Skeletal muscle cell (primary cell): ENCODE measurements at regions not wholly inside any gene's neighbourhood (a gene's known extent, or its start where the extent isn't known, plus 50 kb on each side); places are given as distances from the start of the nearest gene placed in this dataset.

Experiments
- DNase-seq: peaks from one replicate; pipeline ENCODE4 v3.0.0-alpha.2; 2010; ENCODE audit warnings: low read depth
- H3K4me3 ChIP-seq: 2 replicates; pipeline ENCODE4 v1.5.1; 2011; ENCODE audit warnings: low read depth, mild to moderate bottlenecking, control low read depth, low read length, moderate library complexity

DNA sequence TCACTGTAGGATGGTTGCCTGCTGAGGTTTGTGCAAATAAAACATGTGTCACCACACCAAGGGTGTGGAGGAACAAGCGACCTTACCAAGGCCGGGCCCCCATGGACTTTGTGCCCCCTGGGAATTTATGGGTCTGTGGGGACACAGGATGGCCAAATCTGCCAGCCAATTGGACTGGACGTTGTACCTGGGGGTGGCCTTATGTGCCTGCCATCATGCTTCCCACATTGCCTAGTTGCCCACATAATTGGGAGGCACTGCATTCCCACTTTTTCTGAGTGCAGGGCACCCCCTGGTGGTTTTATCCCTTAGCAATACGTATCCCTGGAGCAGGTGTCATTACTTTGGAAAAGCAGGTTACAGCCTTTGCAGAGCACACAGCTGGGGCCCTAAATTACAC is 92.6 kb upstream of the TMPO start:
- DNase-seq = no peak

DNA sequence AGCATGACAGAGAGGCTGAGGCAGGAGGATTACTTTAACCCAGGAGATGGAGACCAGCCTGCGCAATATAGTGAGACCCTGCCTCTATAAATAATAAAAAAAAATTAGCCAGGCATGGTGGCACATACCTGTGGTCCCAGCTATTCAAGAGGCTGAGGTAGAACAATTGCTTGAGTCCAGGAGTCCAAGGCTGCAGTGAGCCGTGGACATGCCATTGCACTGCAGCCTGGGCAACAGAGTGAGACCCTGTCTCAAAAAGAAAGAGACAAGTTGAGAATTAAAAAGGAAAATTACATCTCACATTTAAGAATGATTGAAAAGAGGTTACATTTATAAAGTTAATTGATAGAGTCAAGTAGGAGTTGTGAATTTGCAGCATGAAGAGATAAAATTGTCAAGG is 91.4 kb upstream of the TMPO start:
- DNase-seq = no peak
- no peak overlapping the region for H3K4me3 ChIP-seq

More for the DNA sequence above, 92.6 kb upstream of the TMPO start:
- H3K4me3 ChIP-seq = no peak overlapping the region

DNA sequence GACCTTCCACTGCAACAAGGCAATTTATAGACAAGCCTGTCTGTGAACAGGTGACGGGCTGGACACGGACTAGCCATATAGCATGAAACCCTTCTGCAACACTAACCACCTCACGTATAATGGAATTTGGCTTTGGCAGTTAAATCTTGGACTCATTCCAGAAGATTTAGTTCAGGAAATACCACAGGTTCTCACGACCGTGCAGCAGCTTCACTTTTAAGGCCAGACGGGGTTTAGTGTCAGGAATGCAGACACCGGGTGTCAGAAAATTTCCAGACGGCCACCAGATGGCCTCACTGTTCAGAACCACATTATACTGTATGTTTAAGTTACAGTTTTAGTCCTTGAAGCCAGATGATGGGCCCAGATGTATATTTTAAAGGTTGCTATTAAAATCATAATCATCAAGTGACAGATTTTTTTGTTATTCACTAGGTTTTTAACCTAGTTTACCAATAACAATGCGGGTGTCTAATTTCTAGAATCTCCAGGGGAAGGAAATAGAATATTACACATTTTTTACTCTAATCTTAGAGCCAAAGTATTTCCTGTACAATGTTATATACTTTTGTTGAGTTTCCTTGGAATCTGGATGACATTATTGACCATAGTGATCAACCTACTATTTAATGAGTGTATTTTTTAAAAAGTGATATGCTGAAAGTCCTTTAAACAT is 90.5 kb upstream of the TMPO start:
- peak; percentile 56 for DNase-seq

DNA sequence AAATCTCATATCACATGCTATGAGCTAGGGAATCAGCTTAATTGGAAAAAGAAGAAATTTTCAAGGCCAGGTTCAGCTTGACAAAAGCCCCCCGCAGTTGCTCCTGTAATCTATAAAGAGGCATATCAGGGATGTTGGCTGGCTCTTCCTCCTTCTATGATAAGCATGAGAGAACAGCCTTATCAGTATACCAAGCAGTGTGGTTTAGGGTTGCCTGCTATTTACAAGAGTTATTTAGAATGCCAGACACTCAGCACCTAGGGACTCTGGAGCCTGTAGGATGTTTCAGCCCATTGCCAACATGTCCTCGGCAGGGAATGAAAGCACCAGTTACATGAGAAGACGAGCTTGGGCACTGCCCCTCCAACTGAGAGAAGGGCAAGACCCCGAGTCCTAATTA is 89.5 kb upstream of the TMPO start:
- DNase-seq = no peak
- H3K4me3 ChIP-seq = no peak overlapping the region

More for the DNA sequence above, 90.5 kb upstream of the TMPO start:
- no peak overlapping the region for H3K4me3 ChIP-seq

DNA sequence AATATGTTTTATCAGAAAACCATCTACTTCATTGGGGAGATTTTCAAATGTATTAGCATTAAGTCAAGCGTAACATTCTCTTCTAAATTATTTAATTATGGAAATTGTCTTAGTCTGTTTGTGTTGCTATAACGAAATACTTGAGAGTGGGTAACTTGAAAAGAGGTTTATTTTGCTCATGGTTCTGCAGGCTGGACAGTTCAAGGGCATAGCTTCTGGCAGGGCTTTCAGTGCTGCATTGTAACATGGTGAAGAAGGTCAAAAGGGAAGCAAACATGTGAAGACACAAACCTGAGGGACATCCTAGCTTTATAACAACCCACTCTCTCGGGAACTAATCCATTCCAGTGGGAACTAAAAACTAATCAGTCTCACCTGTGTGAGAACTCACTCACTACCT is 84.3 kb upstream of the TMPO start:
- H3K4me3 ChIP-seq = no peak overlapping the region
- DNase-seq = no peak

DNA sequence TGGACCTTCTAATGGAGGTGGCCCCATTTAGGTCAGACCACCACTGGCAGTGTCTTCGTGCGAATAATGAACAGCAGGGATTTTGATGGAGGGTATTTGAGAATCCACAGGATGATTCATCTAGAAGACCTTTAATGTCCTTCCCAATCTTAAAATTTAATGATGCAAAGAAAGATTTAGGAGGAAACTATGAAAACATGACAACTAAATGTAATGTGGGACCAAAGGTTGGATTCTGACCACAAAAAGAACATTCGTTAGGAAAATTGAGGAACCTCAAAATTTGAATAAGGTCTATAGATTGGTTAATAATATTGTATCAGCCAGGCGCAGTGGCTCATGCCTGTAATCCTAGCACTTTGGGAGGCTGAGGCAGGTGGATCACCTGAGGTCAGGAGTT is 78.2 kb upstream of the TMPO start:
- no peak for DNase-seq
- no peak overlapping the region for H3K4me3 ChIP-seq

DNA sequence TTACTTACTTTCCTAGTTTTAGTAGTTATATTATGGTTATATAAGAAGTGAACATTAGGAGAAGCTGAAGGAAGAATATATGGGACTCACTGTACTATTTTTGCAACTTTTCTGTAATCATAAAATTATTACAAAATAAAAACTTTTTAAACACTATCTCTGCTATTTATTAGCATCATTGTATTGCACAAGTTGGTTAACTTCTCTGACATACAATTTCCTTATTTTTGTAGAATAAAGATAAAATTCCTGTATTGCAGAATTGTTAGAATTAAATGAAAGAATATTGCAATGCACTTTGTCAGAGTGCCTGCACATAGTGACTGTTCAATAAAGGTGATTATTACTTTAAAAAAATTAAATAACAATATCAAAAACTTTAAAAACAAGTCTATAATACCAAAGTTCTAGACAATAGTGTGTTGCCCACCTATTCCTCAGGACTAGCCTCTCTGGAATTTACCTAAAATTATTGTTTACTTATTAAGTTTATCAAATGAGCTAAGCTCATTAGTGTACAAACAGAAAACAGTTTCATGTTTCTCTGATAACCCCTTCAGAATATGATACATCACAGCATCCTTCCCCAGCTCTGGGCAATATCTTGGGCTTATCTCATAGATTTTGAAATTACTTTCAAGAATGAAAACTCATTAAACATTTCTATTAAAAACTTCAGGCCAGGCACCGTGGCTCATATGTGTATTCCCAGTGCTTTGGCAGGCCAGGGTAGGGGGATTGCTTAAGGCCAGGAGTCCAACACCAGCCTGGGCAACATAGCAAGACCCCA is 77.4 kb upstream of the TMPO start:
- no peak overlapping the region for H3K4me3 ChIP-seq
- no peak for DNase-seq

DNA sequence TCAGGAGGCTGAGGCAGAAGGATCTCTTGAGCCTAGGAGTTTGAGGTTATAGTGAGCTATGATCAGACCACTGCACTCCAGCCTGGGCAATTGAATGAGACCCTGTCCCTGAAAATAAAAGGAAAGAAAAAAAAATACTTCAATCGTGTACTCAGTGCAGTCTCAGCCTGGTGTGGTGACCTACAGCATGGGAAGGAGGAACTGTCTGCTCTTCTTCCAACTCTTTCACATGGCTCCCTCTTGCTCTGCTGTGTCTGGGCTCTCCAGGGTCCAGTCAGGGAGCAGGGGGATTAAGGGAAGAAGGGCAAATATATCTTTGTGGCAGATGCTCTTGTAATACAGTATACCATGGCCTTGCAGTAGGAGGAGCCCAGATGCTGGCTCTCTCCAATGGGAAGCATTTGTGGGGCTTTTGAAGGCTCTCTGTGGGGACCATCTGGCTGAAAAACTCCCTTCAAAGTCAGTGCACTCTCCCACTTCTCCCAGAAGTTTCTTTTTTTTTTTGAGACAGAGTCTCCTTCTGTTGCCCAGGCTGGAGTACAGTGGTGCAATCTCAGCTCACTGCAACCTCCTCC is 76.6 kb upstream of the TMPO start:
- DNase-seq = no peak
- H3K4me3 ChIP-seq = no peak overlapping the region

DNA sequence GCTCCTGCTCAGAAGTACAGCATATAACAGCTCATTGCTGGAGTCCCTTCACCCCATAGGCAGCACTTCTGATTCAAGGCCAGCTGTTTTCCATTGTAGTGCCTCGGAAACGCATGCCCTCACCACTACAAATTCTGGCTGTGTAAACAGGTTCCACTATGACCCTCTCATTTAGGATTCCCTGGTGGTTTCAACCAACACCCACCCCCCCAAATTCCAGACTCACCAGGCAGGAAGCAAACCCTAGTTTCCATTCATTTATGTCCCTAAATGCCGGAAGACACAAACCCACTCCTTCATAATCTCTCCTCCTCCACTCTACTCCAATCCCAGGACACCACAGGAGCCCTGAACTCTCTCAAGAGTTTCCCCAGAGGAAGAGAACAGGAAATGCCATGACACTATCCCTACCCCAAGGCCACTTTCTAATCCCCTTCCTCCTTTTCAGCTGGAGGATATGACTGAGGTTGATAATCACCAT is 75.9 kb upstream of the TMPO start:
- H3K4me3 ChIP-seq = no peak overlapping the region
- DNase-seq = no peak

DNA sequence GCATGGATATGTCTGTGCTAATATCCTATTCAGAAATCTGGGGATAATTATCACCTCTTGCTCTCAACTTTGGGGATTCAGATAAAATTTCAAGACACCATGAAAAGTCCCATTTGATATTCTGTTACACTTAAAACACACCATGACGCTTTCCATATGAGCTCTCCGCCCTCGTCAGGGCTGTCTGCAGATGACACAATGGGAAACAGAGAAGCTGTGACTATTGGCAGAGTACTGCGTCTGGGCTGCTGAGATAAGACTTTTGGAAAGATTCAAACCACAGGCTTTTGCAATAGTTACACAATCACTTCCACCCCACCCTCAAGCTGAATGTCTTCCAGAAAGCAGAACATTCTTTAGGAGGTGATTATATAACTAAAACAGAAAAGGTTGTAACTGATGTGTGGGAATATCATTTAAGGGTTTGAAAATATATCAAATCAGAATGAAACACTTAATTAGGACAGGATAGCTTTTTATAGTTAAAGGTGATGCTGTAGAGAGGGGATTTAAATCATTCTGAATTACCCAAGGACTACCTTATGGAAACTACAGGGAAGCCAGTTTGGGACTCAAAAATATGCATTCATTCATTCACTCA is 75.3 kb upstream of the TMPO start:
- H3K4me3 ChIP-seq = no peak overlapping the region
- DNase-seq = peak; percentile 93

DNA sequence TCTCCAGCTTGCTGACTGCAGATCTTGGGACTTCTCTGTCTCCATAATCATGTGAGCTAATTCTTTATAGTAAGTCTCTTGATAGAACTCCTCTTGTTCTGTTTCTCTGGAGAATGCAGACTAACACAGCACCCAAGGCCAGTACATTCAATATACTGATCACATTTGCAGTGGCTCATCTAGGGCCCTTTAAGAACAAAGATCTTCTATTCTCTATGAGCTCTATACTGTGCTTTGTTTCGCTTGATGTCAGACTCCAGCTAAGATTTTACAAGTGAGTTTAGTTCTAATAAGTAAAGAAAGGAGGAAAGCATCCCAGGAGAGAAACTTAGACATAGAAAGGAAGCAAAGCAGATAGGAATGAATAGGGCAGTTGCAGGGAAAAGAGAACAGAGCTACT is 69.3 kb upstream of the TMPO start:
- DNase-seq = no peak
- no peak overlapping the region for H3K4me3 ChIP-seq

DNA sequence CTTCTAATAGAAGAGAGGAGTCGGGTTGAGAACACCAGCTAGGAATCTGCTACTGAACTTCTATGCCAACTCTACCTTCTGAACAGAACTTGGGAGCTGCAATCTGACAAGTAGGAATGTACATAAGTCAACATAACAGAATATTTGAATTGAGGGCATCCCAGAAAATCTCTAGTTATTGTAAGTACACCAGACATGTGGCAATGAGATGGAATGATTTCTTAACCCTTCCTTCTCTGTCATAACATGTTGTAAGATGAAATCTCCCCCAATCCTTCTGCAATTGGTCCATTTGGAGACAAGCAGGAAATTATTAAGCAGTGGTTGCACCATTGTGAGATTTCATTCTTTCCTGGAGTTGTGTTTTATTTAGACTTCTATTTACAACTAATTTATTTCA is 68.7 kb upstream of the TMPO start:
- DNase-seq = no peak
- no peak overlapping the region for H3K4me3 ChIP-seq

DNA sequence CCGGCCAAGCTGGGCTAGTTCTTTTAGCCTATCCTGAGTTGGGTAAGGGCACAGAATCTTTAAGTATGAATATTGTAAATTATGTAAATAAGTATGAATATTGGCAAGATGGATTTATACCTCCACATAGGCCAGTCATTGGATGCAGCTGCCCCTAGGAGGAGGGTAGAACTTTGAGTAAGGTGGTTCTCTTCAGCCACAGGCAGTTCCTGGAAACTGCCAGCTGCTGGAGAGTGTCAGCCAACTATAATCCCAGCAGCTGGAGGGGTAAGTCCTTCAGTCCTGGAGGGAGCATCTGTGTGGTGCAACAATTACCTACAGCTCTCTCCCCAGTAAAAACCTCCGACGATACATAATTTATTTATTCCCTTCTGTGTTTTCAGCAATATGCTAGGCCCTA is 65.8 kb upstream of the TMPO start:
- H3K4me3 ChIP-seq = no peak overlapping the region
- no peak for DNase-seq

DNA sequence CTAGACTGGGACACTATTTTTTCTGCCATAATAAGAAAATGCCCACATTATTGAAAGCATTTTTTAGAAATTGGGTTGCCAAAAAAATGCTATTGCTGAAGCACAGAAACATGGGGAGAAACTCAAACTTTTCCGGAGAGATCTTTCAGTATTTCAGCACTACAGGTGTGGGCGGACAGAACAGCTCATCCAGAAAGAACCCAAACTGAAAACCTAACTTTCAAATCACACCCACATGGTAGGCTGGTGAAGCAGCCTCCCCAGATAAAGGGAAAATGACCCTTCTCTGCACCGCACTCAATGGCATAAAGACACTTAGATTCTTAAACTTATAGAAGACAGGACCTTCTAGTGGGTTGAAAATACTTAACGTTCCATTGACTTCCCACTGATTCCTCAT is 62.3 kb upstream of the TMPO start:
- no peak for DNase-seq
- no peak overlapping the region for H3K4me3 ChIP-seq

DNA sequence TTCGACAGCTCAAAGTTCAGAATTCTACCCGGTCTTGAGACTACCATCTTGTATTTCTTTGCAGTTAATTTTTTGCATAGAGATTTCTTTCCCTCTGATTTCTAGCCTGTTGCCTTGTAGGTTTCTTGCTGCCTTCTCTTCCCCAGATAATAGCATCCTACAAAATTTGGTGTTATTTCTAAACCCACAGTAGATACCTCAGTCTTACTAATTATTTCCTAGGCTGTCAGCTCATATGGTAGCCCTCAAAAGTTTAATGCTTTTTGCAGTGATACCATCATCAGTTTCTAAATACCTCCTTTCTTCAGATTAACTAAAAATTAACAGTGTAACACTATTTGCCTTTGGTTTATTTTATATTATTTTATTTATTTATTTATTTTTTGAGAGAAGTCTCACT is 61.9 kb upstream of the TMPO start:
- DNase-seq = no peak

DNA sequence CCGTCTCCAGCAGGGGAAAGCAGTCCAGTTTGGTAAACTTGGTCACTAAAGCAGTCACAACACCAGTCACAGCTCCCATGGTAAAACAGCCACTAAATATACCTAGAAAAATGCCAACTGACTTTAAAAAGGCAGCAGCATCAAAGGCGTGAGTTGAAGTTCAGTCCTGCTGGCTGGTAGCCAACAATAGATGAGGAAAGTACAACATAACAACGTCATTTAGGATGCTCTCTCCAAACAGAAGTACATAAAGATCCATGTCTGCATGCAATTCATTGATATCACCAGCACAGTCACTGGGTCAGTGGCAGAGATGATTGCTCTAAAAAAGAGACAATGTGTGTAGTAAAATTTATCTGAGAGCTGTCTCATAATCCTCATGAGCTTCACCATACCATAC is 59.3 kb upstream of the TMPO start:
- H3K4me3 ChIP-seq = no peak overlapping the region
- no peak for DNase-seq

More for the DNA sequence above, 61.9 kb upstream of the TMPO start:
- no peak overlapping the region for H3K4me3 ChIP-seq

DNA sequence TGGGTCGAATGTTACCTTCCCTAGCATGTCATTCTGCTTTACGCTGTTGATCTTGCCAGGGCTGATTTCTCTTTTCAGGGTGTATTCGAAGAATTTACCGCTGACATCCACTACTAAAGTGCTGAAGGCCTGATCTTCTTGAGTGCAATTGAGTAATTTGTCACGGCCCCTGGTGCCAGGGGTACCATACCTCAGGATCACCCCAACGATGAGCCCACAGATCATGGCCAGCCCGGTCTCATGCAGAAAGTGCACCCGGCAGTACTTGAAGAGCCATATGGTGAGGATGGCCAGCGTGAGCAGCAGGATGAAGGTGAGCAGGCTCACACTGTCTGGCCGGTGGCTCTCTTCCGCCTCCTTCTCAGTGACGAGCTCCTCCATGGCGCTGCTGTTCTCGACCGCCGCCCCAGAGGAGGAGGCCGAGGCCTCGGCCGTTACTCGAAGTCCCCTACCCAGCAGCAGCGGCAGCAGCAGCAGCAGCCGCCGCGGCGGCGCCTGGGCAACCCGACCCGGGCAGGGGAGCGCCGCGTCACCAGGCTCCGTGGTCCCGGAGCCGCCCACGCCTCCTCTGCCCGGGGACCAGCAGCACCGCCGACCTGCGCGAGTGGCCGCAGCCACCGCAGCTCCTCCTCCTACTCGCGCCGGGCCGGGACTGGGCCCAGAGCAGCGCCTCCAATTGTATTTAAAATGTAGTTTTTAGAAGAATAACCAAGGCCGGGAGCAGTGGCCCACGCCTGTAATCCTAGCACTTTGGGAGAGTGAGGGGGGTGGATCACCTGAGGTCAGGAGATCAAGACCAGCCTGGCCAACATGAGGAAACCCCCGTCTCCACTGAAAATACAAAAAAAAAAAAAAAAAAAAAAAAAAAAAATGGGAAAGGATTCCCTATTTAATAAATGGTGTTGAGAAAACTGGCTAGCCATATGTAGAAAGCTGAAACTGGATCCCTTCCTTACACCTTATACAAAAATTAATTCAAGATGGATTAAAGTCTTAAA is 58.5 kb upstream of the TMPO start:
- DNase-seq = no peak
- peak overlapping the region; percentile 39 for H3K4me3 ChIP-seq

DNA sequence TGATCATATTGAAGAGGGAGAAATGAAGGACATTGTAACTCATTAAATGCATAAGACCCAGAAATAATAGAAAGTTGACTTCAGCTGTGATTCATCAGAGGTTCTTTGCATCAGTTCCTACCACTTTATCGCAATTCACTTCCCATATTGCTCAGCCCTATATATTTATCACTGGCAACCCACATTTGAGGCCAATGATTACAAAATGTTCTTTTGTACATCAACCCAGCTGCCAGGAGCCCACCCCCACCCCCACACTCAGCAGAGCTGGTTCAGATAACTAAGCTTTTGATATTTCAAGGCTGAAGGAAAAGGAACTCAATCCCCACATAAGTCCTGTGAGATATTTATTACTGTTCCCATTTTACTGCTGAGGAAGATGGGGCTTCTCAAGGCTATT is 51.2 kb upstream of the TMPO start:
- DNase-seq = peak; percentile 82
- no peak overlapping the region for H3K4me3 ChIP-seq

DNA sequence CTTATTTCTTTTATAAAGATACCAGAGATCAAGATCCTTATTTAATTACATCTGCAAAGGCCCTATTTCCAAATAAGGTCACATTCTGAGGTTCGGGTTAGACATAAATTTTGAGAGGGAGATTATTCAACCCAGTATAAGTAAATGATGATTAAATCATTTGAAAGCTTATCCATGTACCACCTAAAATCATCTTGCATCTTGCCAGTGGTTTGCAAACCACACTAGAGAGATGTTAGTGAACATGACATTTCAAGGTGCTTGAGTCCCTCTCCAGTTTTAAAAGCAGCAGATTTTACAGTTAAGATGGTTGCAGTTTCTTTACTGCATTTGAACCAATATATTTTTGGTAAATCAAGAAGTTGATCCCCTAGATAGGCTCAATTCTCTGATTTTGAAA is 49.9 kb upstream of the TMPO start:
- no peak overlapping the region for H3K4me3 ChIP-seq
- DNase-seq = no peak
